SK-N-SH (cell line): ENCODE measurements at regions not wholly inside any gene's neighbourhood (a gene's known extent, or its start where the extent isn't known, plus 50 kb on each side); places are given as distances from the start of the nearest gene placed in this dataset.

Source experiments
- CTCF ChIA-PET: fragments of 300-600, 350-600 bp; formaldehyde crosslinking; extraction: SDS; loops from one replicate; lab custom pipeline; 2021; lab: Yijun Ruan, JAX
- POLR2A ChIA-PET: fragments of 350-600 bp; sonication (Branson Sonifier 250); formaldehyde crosslinking; extraction: SDS; loops from one replicate; lab custom pipeline; 2020; ENCODE audit warnings: antibody characterized with exemption, inconsistent platforms; lab: Yijun Ruan, JAX
- DNase-seq: peaks from one replicate; pipeline ENCODE4 v3.0.0; 2012
- H2AFZ ChIP-seq: fragments of 200-600 bp; sonication (generic); 2 replicates; pipeline ENCODE4 v1.8.1; 2016; ENCODE audit warnings: antibody characterized with exemption, mild to moderate bottlenecking, low read depth
- H3F3A ChIP-seq: fragments of 200-600 bp; sonication (generic); replicated peaks from 2 replicates; pipeline ENCODE3; 2016; ENCODE audit warnings: antibody characterized with exemption, mild to moderate bottlenecking; ENCODE audit not compliant: insufficient read depth
- H3K27ac ChIP-seq, 2 experiments: fragments of 200-500 bp in 1 of 2; fragments of 200-600 bp in 1 of 2; sonication (Bioruptor generic) in 1 of 2; sonication (generic), shearing (Covaris generic) in 1 of 2; 2 replicates each; pipeline versions ENCODE4 v1.5.1 to v1.6.1; 2014 to 2016; ENCODE audit warnings: low read depth in 2 of 2, inconsistent platforms in 1 of 2, low read length in 1 of 2, mild to moderate bottlenecking in 1 of 2, mixed read lengths in 1 of 2
- H3K27me3 ChIP-seq: fragments of 200-600 bp; sonication (generic), shearing (Covaris generic); 2 replicates; pipeline ENCODE4 v1.6.1; 2016; ENCODE audit warnings: mixed run types; ENCODE audit not compliant: insufficient read depth
- H3K36me3 ChIP-seq, 2 experiments: fragments of 200-500 bp in 1 of 2; fragments of 200-600 bp in 1 of 2; sonication (Bioruptor generic) in 1 of 2; sonication (generic) in 1 of 2; replicated peaks in 1 of 2; 2 replicates each; pipeline versions ENCODE3 to v1.5.1; 2014 to 2016; ENCODE audit warnings: low read length in 1 of 2, mild to moderate bottlenecking in 1 of 2; ENCODE audit not compliant: insufficient read depth in 2 of 2, control insufficient read depth in 1 of 2
- H3K4me1 ChIP-seq, 2 experiments: fragments of 200-500 bp in 1 of 2; fragments of 200-600 bp in 1 of 2; sonication (Bioruptor generic) in 1 of 2; sonication (generic), shearing (Covaris generic) in 1 of 2; 2 replicates each; pipeline versions ENCODE4 v1.5.1 to v1.6.1; 2014 to 2016; ENCODE audit warnings: low read depth in 1 of 2, low read length in 1 of 2, mixed run types in 1 of 2; ENCODE audit not compliant: insufficient read depth in 2 of 2, control insufficient read depth in 1 of 2
- H3K4me2 ChIP-seq: fragments of 200-600 bp; sonication (generic), shearing (Covaris generic); 2 replicates; pipeline ENCODE4 v1.6.1; 2017; ENCODE audit warnings: mixed run types
- H3K4me3 ChIP-seq, 2 experiments: fragments of 200-500 bp in 1 of 2; fragments of 200-600 bp in 1 of 2; sonication (Bioruptor generic) in 1 of 2; sonication (generic), shearing (Covaris generic) in 1 of 2; 2 replicates each; pipeline versions ENCODE4 v1.5.1 to v1.8.1; 2014 to 2016; ENCODE audit warnings: low read depth in 2 of 2, inconsistent platforms in 1 of 2, low read length in 1 of 2, mild to moderate bottlenecking in 1 of 2, mixed read lengths in 1 of 2, moderate library complexity in 1 of 2
- H3K79me2 ChIP-seq: fragments of 200-600 bp; sonication (generic); 2 replicates; pipeline ENCODE4 v1.8.1; 2017; ENCODE audit warnings: mild to moderate bottlenecking; ENCODE audit not compliant: insufficient read depth
- H3K9ac ChIP-seq: fragments of 200-600 bp; sonication (generic); 2 replicates; pipeline ENCODE4 v1.6.1; 2017; ENCODE audit warnings: mixed run types
- H3K9me2 ChIP-seq: fragments of 200-600 bp; sonication (generic); 2 replicates; pipeline ENCODE4 v1.6.1; 2017; ENCODE audit warnings: mixed run types
- H3K9me3 ChIP-seq: fragments of 200-600 bp; sonication (generic); 2 replicates; pipeline ENCODE4 v1.6.1; 2017; ENCODE audit warnings: mixed run types, mild to moderate bottlenecking, moderate library complexity
- H4K20me1 ChIP-seq: fragments of 200-600 bp; sonication (generic); 2 replicates; pipeline ENCODE4 v1.6.1; 2017; ENCODE audit warnings: mild to moderate bottlenecking, mixed run types; ENCODE audit not compliant: insufficient read depth
- CHD2 ChIP-seq: fragments of 150-350 bp; IDR thresholded peaks from 2 replicates; pipeline ENCODE4 v1.6.1; 2018; ENCODE audit warnings: low read length; ENCODE audit not compliant: partially characterized antibody
- CTCF ChIP-seq: fragments of 200-600 bp; sonication (generic); IDR thresholded peaks from 2 replicates; pipeline ENCODE4 v1.6.1; 2017; ENCODE audit warnings: antibody characterized with exemption, mild to moderate bottlenecking, moderate library complexity
- EP300 ChIP-seq, 2 experiments: IDR thresholded peaks; 2 replicates each; pipeline versions ENCODE4 v1.4.0 to v1.6.1; 2012; ENCODE audit warnings: borderline replicate concordance in 1 of 2, low read depth in 1 of 2, low read length in 1 of 2
- EZH2phosphoT487 ChIP-seq: fragments of 200-600 bp; sonication (generic); IDR thresholded peaks from 2 replicates; pipeline ENCODE4 v1.6.1; 2017; ENCODE audit warnings: low read depth, mixed run types, mild to moderate bottlenecking, antibody characterized with exemption, moderate library complexity, borderline replicate concordance
- FOXJ3 ChIP-seq: sonication (generic); formaldehyde crosslinking; IDR thresholded peaks from 2 replicates; pipeline ENCODE4 v1.5.1; 2020; ENCODE audit warnings: mild to moderate bottlenecking, missing genetic modification reagents
- FOXM1 ChIP-seq: IDR thresholded peaks from 2 replicates; pipeline ENCODE4 v1.4.0; 2012; ENCODE audit warnings: low read depth, mild to moderate bottlenecking
- GABPA ChIP-seq: IDR thresholded peaks from 2 replicates; pipeline ENCODE4 v1.4.0; 2012; ENCODE audit warnings: low read depth, mild to moderate bottlenecking
- MEF2A ChIP-seq: IDR thresholded peaks from 2 replicates; pipeline ENCODE4 v1.4.0; 2012; ENCODE audit warnings: low read depth, borderline replicate concordance
- NRF1 ChIP-seq: IDR thresholded peaks from 2 replicates; pipeline ENCODE4 v1.6.1; 2012; ENCODE audit warnings: low read depth, mild to moderate bottlenecking, low read length
- POLR2AphosphoS5 ChIP-seq: IDR thresholded peaks from 2 replicates; pipeline ENCODE4 v1.6.1; 2012; ENCODE audit warnings: low read depth, low read length
- RAD21 ChIP-seq: IDR thresholded peaks from 2 replicates; pipeline ENCODE4 v1.6.1; 2012; ENCODE audit warnings: mild to moderate bottlenecking, low read length
- RCOR1 ChIP-seq: fragments of 150-350 bp; IDR thresholded peaks from 2 replicates; pipeline ENCODE4 v1.6.1; 2017; ENCODE audit warnings: antibody characterized with exemption, low read length
- RFX5 ChIP-seq: IDR thresholded peaks from 2 replicates; pipeline ENCODE4 v1.6.1; 2012; ENCODE audit warnings: mild to moderate bottlenecking, improper control_type of control experiment, low read length
- RXRA ChIP-seq: IDR thresholded peaks from 2 replicates; pipeline ENCODE4 v1.4.0; 2012; ENCODE audit warnings: low read depth, mild to moderate bottlenecking, borderline replicate concordance
- TAF1 ChIP-seq: IDR thresholded peaks from 2 replicates; pipeline ENCODE4 v1.6.1; 2012; ENCODE audit warnings: low read depth, mild to moderate bottlenecking, low read length, moderate library complexity, borderline replicate concordance
- TCF12 ChIP-seq: IDR thresholded peaks from 2 replicates; pipeline ENCODE4 v1.4.0; 2012
- USF2 ChIP-seq: fragments of 150-350 bp; IDR thresholded peaks from 2 replicates; pipeline ENCODE4 v1.6.1; 2017; ENCODE audit warnings: antibody characterized with exemption, low read length, low read depth, borderline replicate concordance
- YY1 ChIP-seq: IDR thresholded peaks from 2 replicates; pipeline ENCODE4 v1.4.0; 2012; ENCODE audit warnings: low read depth, mild to moderate bottlenecking
- WGBS: methylation state at CpG from one replicate; pipeline ENCODE4 v1.1.6; 2017; ENCODE audit warnings: low lambda C conversion rate; 5-methylcytosine and 5-hydroxymethylcytosine counted together
- TF ChIP-seq, protein P1 (sequence below): IDR thresholded peaks from 2 replicates; pipeline ENCODE4 v1.4.0; 2012; ENCODE audit warnings: low read depth, borderline replicate concordance
- TF ChIP-seq, protein P2 (sequence below): IDR thresholded peaks from 2 replicates; pipeline ENCODE4; 2012

- POLR2A ChIA-PET: no interaction called here
- Histone ChIP-seq H2AFZ (no peak overlapping the region), H3K9me3 (no peaks in the 10 kb centered on the region)
- no peak for TF ChIP-seq MEF2A
- no peak for TF ChIP-seq EP300 (IDR thresholded peaks at IDR 0.05; ENCODE audit: borderline replicate concordance in 1 of 2, low read depth in 1 of 2, low read length in 1 of 2)
- no peak for TF ChIP-seq USF2
- no peak for TF ChIP-seq RFX5
- no peak for TF ChIP-seq TAF1
- no peak for TF ChIP-seq NRF1
- TF ChIP-seq EZH2phosphoT487: no peak
- TF ChIP-seq FOXM1: no peak
- no peak for TF ChIP-seq YY1
- TF ChIP-seq, protein P1, sequence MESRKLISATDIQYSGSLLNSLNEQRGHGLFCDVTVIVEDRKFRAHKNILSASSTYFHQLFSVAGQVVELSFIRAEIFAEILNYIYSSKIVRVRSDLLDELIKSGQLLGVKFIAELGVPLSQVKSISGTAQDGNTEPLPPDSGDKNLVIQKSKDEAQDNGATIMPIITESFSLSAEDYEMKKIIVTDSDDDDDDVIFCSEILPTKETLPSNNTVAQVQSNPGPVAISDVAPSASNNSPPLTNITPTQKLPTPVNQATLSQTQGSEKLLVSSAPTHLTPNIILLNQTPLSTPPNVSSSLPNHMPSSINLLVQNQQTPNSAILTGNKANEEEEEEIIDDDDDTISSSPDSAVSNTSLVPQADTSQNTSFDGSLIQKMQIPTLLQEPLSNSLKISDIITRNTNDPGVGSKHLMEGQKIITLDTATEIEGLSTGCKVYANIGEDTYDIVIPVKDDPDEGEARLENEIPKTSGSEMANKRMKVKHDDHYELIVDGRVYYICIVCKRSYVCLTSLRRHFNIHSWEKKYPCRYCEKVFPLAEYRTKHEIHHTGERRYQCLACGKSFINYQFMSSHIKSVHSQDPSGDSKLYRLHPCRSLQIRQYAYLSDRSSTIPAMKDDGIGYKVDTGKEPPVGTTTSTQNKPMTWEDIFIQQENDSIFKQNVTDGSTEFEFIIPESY: no peak
- TF ChIP-seq RAD21: no peak
- TF ChIP-seq RCOR1: no peak
- no peak for TF ChIP-seq GABPA
- TF ChIP-seq, protein P2, sequence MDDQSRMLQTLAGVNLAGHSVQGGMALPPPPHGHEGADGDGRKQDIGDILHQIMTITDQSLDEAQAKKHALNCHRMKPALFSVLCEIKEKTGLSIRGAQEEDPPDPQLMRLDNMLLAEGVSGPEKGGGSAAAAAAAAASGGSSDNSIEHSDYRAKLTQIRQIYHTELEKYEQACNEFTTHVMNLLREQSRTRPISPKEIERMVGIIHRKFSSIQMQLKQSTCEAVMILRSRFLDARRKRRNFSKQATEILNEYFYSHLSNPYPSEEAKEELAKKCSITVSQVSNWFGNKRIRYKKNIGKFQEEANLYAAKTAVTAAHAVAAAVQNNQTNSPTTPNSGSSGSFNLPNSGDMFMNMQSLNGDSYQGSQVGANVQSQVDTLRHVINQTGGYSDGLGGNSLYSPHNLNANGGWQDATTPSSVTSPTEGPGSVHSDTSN: no peak
- TF ChIP-seq CHD2: no peak
- TF ChIP-seq TCF12: no peak
- no peak for TF ChIP-seq RXRA
- TF ChIP-seq CTCF: no peak
- no peak for TF ChIP-seq FOXJ3 (CRISPR knock-in tag)
- TF ChIP-seq POLR2AphosphoS5: no peak
- TF ChIP-seq, all 33 proteins: peak for 0
- H3K27me3 ChIP-seq: no peaks in the 10 kb centered on the region; the same call in 1 of the 2 replicates
- no peaks in the 10 kb centered on the region for H3K79me2 ChIP-seq
- H3K27ac ChIP-seq: no peak overlapping the region
- H3K9me2 ChIP-seq: no peaks in the 10 kb centered on the region
- H3K36me3 ChIP-seq: no peaks in the 10 kb centered on the region
- no peak overlapping the region for H3K4me2 ChIP-seq
- WGBS: 6% methylated on average over 1 of the region's 1 CpG
- no peak overlapping the region for H3K9ac ChIP-seq
- H4K20me1 ChIP-seq: no peaks in the 10 kb centered on the region
- DNase-seq: no peak
- no peaks in the 10 kb centered on the region for H3F3A ChIP-seq
- H3K4me3 ChIP-seq: no peak overlapping the region
- H3K4me1 ChIP-seq: no peaks in the 10 kb centered on the region
- CTCF ChIA-PET: no interaction called here
Measured at GRCh38 chr12:102321305-102322082, 123.9 kb upstream of the PMCH start.
